ENCODE measurements at regions not wholly inside any gene's neighbourhood (a gene's known extent, or its start where the extent isn't known, plus 50 kb on each side); places are given as distances from the start of the nearest gene placed in this dataset.
"Not testable (repeated sequence)": the region's sequence is repeated elsewhere in the genome, so short reads cannot be mapped to it uniquely, and the experiment has no call there.

GRCh38 chr22:48429446-48430020 is 1398.1 kb downstream of the BRD1 start:
- DNase-seq, result no peak

GRCh38 chr22:48428631-48429371 is 1398.9 kb downstream of the BRD1 start:
- no peak for DNase-seq

GRCh38 chr22:48427731-48428211 is 1399.9 kb downstream of the BRD1 start:
- DNase-seq, result no peak

GRCh38 chr22:48426466-48427380 is 1401.0 kb downstream of the BRD1 start:
- DNase-seq, result no peak

DNA sequence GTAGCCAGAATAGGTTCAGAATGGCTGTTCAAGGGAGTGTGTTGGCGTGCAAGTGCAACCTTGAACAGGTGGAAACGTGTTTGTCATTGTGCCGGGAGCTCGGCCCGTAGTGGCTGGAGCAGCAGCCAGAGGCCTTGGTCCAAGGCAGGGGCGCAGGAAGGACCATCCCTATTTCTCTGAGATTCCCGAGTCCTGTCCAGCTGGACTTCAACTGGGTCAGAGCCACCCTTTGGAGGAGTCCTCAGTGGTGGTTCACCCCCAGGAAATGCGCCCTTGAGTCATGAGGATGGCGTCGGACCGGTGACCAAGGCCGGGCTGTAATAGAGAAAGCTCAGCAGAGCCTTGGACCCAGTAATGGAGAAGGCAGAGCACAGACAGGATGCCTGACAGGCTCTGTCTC is 1402.0 kb downstream of the BRD1 start:
- DNase-seq, result no peak

DNA sequence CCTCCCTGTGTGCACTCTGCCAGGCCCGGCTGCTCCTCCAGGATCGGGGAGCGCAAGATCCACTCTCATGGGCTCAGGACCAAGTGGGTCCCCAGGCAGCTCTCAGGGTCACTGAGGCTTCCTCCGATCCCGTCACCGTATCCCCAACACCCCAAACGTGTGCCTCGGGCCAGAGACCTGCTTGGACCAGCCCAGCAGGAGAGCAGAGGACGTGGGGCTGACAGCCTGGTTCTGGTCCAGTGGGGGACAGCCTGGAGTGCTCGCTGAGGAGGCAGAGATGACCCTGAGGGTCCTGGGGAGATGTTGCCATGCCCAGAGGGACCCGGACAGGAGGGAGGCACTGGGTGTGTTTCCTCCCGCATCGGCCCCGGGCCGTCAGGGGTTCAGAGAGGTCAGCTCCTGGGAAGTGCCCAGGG is 1402.6 kb downstream of the BRD1 start:
- DNase-seq, result no peak

DNA sequence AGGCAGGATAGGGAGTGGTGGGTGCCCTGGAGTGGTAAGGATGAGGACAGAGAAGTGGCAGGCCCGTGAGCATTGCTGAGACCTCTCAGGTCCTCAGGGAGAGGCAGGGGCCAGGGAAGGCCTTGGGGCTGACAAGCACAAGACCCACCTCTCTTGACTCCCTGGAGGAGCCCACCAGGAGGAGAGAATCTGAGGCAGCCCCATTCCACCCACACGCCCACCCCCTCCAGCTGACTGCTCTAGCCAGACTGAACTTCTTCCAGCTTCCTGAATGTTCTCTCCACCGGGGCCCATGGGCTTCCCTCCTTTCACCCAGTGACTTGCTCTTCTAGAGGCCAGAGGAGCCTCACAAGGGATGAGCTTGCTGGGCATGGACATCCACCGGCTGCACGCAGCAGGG is 1403.0 kb downstream of the BRD1 start:
- DNase-seq, result no peak

DNA sequence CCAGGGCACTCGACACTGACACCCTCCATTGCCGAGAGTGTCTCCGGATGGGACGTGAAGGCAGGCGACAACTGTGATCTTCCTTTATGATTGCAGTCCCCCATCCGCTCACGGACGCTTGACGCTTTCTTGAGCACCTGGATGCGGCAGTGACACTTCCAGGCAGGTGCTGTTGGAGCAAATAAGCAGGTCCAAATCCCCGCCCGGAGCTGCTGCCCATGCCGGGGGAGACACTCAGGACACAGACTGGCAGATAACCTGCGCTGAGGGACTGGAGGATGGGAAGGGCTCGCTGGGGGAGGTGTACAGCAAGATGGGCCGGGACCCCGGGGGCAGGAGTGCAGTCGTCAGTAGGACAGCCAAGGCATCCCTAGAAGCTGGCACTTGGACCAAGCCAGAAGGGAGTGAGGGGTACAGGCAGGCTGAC is 1403.5 kb downstream of the BRD1 start:
- no peak for DNase-seq

GRCh38 chr22:48423481-48423911 is 1404.2 kb downstream of the BRD1 start:
- DNase-seq, result no peak

- DNase-seq, result no peak
These were observed 1404.7 kb downstream of the BRD1 start for GRCh38 chr22:48422900-48423480.

- no peak for DNase-seq
These were observed 1408.8 kb downstream of the BRD1 start for GRCh38 chr22:48418831-48419230.

- no peak for DNase-seq
These were observed 1410.2 kb downstream of the BRD1 start for GRCh38 chr22:48417225-48418070.

GRCh38 chr22:48416396-48417224 is 1411.1 kb downstream of the BRD1 start:
- DNase-seq, result no peak

DNA sequence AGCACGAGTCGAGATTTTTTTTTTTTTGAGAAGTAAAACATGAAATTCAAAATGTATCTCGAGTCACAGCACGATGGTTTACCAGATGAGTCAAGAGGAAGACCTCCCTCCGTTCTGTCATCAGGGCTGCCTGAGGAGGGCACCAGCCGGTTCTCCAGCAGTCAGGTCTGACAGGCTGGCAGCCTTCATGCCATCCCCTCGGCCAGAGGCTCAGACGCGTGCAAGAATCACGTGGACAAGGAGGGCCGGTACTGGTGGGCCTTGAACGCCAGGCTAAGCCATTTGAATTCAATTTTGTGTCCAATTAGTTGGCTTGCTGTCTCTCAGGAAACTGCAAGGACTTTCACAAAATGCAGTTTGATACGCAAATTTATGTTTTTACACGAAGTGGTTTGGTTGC is 1412.2 kb downstream of the BRD1 start:
- DNase-seq, result no peak

- DNase-seq, result no peak
These were observed 1413.0 kb downstream of the BRD1 start for GRCh38 chr22:48414651-48415050.

DNA sequence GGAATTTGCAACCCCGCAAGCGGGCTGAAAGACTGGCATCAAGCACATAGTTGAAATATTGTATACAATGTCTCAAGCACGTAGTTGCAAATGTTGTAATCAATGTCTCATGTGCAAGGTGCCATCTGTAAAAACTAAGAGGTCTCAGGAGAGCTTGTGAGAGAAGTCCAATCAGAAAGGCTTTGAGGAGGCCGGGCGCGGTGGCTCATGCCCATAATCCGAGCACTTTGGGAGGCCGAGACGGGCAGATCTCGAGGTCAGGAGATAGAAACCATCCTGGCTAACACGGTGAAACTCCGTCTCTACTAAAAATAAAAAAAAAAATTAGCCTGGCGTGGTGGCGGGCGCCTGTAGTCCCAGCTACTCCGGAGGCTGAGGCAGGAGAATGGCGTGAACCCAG is 1414.7 kb downstream of the BRD1 start:
- DNase-seq, result not testable (repeated sequence)

DNA sequence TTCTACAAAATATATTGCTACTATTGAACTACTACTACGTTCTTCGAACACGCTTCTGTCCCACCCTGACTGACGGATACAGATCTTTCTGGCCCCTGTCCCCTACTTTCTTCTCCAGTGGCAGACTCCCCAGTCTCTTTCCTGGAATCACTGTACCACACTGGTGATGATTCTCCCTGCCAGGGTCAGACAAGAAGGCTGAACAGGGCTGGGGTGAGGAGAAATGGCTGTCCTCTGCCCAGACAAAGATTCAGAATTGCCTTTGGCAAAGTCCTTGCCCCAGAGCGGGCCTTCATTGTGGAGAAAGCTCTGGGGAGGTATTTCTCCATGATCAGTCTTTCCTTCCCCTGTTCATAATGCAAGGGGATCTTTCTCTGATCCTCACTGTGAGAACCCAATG is 1417.1 kb downstream of the BRD1 start:
- no peak for DNase-seq

- no peak for DNase-seq
These were observed 1420.3 kb downstream of the BRD1 start for GRCh38 chr22:48407256-48407955.

DNA sequence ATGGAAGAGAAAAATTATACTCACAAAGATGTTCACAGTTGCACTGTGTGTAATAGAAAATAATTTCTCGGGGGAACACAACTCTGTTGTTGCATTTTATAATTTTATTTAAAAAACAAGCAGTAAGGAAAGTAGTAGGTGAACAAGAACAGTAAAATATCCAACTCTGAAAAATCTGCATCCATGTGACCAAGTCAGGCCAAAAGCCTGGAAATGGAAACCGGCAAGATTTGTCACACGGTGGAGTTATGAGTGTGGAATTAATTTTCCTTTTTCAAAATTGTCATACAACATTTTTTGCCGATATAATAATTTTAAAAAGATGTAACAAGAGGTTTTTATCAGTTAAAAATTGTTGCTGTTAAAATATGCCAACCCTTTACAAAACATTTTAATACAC is 1421.5 kb downstream of the BRD1 start:
- DNase-seq, result no peak

DNA sequence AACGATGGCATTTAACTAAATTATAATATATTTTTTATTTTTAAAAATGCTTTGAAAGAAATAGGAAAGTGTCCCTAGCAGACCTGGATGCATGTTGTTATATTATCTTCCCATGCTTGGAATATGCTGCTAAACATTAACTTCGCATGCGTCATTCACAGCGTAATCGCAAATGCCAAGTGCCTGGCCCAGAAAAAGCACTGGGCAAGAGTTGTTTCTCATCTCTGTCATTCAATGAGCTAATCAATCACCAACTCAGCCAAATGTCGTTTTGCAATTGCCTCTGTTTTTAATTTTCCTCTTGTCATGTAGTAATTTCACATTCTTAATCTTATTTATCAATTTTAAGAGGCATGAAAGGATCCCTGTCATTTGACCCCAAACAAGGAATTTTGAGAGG is 1421.9 kb downstream of the BRD1 start:
- DNase-seq, result no peak

All from activated CD4-positive, alpha-beta T cell treated with anti-CD3 and anti-CD28 coated beads for 1 hour (primary cell).